Lung (tissue), 11 donors: ENCODE measurements at regions not wholly inside any gene's neighbourhood (a gene's known extent, or its start where the extent isn't known, plus 50 kb on each side); places are given as distances from the start of the nearest gene placed in this dataset.

ENCODE experiments used
- ATAC-seq: fragments of 200-7000 bp; cut with Tn5 transposase; one replicate; pipeline ENCODE4 v1.9.1; 2020; ENCODE audit warnings: moderate number of reproducible peaks; ENCODE audit not compliant: insufficient read depth, low FRiP score
- DNase-seq, 3 donors: peaks; one replicate each; pipeline ENCODE4 v3.0.0-alpha.2; 2013 to 2017
- H3K27ac ChIP-seq, 2 donors: one replicate each; pipeline ENCODE4 v1.5.1; 2013; ENCODE audit warnings: mild to moderate bottlenecking in 2 of 2, moderate library complexity in 2 of 2, control low read depth in 1 of 2, inconsistent platforms in 1 of 2, low read depth in 1 of 2, low read length in 1 of 2
- H3K27me3 ChIP-seq, 3 donors: one replicate each; pipeline ENCODE4 v1.5.1; 2013; ENCODE audit warnings: low read length in 2 of 3; ENCODE audit not compliant: control insufficient read depth in 3 of 3, insufficient read depth in 3 of 3
- H3K36me3 ChIP-seq, 4 donors: one replicate each; pipeline ENCODE4 v1.5.1; 2013; ENCODE audit warnings: low read length in 4 of 4, mild to moderate bottlenecking in 1 of 4, moderate library complexity in 1 of 4; ENCODE audit not compliant: control insufficient read depth in 4 of 4, insufficient read depth in 4 of 4
- H3K4me1 ChIP-seq, 5 donors: one replicate each; pipeline ENCODE4 v1.5.1; 2013; ENCODE audit warnings: low read length in 5 of 5, mild to moderate bottlenecking in 2 of 5, moderate library complexity in 1 of 5; ENCODE audit not compliant: control insufficient read depth in 5 of 5, insufficient read depth in 5 of 5
- H3K4me3 ChIP-seq: one replicate; pipeline ENCODE4 v1.5.1; 2013; ENCODE audit warnings: mild to moderate bottlenecking, control low read depth, moderate library complexity
- H3K9ac ChIP-seq, 2 donors: one replicate each; pipeline ENCODE4 v1.5.1; 2013; ENCODE audit warnings: low read length in 2 of 2, control low read depth in 1 of 2; ENCODE audit not compliant: insufficient read depth in 1 of 2
- H3K9me3 ChIP-seq, 4 donors: one replicate each; pipeline ENCODE4 v1.5.1; 2013; ENCODE audit warnings: low read length in 3 of 4, mild to moderate bottlenecking in 1 of 4, moderate library complexity in 1 of 4; ENCODE audit not compliant: control insufficient read depth in 4 of 4, insufficient read depth in 3 of 4
- WGBS, 2 donors: extraction: QIAGEN DNeasy Blood & Tissue Kit; methylation state at CpG; one replicate each; pipeline ENCODE4 v1.1.7; 2013; 5-methylcytosine and 5-hydroxymethylcytosine counted together
- TF ChIP-seq, protein P1 (sequence below): IDR thresholded peaks from 2 replicates; pipeline ENCODE4 v1.5.1; 2012; ENCODE audit warnings: mild to moderate bottlenecking; ENCODE audit errors: control extremely low read depth, extremely low read depth
- donor health status: control.
- donor health status: control.
- donor health status: Bipolar disorder and iron deficiency.
- donor health status: healthy.
- donor health status: DM: yes; HTN: yes; CAD: no.

DNA sequence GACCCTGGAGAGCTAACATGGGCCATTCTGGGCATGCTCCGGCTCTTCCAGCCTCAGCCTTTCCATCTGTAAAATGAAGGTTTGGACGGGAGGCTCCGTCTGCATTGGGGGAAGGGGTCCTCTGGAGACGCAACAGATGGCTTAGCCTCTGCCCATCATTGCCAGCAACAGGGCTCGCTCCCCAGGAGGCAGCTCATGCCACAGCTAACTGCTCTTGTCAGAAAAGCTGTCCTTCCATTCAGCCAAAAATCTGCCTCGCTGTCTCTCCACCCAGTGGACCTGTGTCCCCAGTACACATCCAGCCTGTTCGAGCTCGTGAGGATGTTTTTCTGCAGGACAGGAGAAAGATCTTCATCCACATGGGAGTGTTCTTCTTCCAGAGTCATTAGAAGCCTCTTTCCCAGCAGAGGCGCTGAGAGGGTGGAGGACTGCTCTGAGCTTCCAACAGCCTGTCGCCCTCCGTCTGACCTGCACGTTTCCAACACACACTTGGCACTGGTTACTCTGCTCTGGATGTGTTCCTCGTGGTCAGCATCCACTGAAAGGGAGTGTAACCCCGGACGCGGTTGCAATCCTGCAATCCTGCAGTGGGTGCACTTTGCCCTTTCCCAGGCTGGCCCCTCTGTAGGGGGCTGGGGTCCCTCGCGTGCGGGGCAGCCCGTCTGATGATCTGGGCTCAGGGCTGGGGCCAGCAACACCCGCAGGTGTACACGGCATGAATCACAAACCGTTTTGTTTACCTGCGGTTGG, 1340.9 kb downstream of the TBC1D22A start:
- Histone ChIP-seq H3K4me3 (no peak overlapping the region), H3K4me1 (no peaks in the 10 kb centered on the region), H3K9ac (no peak overlapping the region), H3K27ac (no peak overlapping the region), H3K9me3 (peaks cover 0 to 2% (median 0%) of the 10 kb centered on the region in 4 donors), H3K36me3 (no peaks in the 10 kb centered on the region), H3K27me3 (peaks cover 0 to 4% (median 2%) of the 10 kb centered on the region in 3 donors)
- ATAC-seq (no peak), DNase-seq (peak in 2 of 3 donors; percentile 30 to 59)
- TF ChIP-seq, protein P1, sequence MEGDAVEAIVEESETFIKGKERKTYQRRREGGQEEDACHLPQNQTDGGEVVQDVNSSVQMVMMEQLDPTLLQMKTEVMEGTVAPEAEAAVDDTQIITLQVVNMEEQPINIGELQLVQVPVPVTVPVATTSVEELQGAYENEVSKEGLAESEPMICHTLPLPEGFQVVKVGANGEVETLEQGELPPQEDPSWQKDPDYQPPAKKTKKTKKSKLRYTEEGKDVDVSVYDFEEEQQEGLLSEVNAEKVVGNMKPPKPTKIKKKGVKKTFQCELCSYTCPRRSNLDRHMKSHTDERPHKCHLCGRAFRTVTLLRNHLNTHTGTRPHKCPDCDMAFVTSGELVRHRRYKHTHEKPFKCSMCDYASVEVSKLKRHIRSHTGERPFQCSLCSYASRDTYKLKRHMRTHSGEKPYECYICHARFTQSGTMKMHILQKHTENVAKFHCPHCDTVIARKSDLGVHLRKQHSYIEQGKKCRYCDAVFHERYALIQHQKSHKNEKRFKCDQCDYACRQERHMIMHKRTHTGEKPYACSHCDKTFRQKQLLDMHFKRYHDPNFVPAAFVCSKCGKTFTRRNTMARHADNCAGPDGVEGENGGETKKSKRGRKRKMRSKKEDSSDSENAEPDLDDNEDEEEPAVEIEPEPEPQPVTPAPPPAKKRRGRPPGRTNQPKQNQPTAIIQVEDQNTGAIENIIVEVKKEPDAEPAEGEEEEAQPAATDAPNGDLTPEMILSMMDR, result no peak
- WGBS, 2 donors, result 63 to 83% methylated on average over 24 of the region's 24 CpGs

DNA sequence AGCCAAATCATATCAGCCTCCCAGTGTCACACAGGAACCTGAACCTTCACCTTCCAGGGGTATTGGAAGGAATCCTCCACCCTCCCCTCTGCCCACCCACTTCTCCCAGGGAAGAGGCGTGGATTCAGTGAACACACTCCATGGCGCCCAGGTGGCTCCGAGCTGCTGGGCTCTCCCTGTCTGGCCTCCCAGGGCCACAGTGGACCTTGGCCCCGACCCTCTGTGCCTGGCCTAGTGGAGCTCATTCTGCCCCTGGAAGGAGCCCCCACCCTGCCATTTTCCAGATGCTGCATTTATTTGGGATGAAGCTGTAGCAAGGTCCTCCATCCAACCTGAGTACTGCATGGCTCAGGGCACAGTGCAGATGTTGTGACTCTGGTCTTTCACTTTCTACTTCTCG, 1340.1 kb downstream of the TBC1D22A start:
- H3K4me3 ChIP-seq, result no peak overlapping the region
- no peak overlapping the region for H3K27ac ChIP-seq
- DNase-seq, result no peak
- 82 to 88% methylated on average over 5 of the region's 5 CpGs for WGBS, 2 donors
- no peaks in the 10 kb centered on the region for H3K36me3 ChIP-seq
- H3K4me1 ChIP-seq, result no peaks in the 10 kb centered on the region
- H3K9ac ChIP-seq, result no peak overlapping the region
- TF ChIP-seq, protein P1, result no peak
- H3K9me3 ChIP-seq, result no peaks in the 10 kb centered on the region
- H3K27me3 ChIP-seq, result peaks cover 0 to 7% (median 4%) of the 10 kb centered on the region in 3 donors
- no peak for ATAC-seq

DNA sequence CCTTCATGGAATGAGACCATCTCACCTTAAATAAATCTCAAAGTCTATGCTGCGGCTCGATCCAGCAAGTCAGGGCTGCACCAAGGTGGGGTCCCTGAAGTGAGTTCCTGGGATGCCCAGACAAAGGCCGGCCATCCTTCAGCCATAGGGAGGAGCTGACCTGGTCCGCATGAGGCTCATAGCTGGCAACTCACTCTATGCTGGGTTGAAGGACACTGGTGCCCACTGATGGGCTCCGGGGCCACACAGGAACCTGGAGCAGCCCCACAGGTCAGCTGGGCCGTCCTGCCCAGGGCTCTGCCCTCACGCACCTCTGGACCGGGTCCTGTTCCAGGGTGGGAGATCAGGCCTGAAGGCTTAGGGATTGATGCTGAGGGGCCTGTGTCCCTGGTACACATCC, 1339.3 kb downstream of the TBC1D22A start:
- TF ChIP-seq, protein P1, result no peak
- H3K9me3 ChIP-seq, result no peaks in the 10 kb centered on the region
- no peaks in the 10 kb centered on the region for H3K4me1 ChIP-seq
- DNase-seq, result no peak
- no peak overlapping the region for H3K27ac ChIP-seq
- ATAC-seq, result no peak
- H3K27me3 ChIP-seq, result peaks cover 0 to 8% (median 4%) of the 10 kb centered on the region in 3 donors
- H3K4me3 ChIP-seq, result no peak overlapping the region
- no peak overlapping the region for H3K9ac ChIP-seq
- 95% methylated on average over 8 of the region's 8 CpGs for WGBS, 2 donors
- no peaks in the 10 kb centered on the region for H3K36me3 ChIP-seq
